Esophagus muscularis mucosa (tissue), 3 donors: ENCODE measurements at regions not wholly inside any gene's neighbourhood (a gene's known extent, or its start where the extent isn't known, plus 50 kb on each side); places are given as distances from the start of the nearest gene placed in this dataset.

Experiments
- POLR2A ChIP-seq: fragments of 450-650 bp; IDR thresholded peaks from one replicate; pipeline ENCODE4 v1.6.1; 2017; ENCODE audit warnings: antibody characterized with exemption, moderate library complexity, mild to moderate bottlenecking, low read depth
- TF ChIP-seq, protein P1 (sequence below), 3 experiments: fragments of 200-600 bp in 2 of 3; fragments of 450-650 bp in 1 of 3; sonication (generic) in 2 of 3; IDR thresholded peaks; one replicate each; pipeline ENCODE4 v1.5.1; 2017 to 2019; ENCODE audit warnings: antibody characterized with exemption in 3 of 3, mild to moderate bottlenecking in 2 of 3, moderate library complexity in 1 of 3

DNA sequence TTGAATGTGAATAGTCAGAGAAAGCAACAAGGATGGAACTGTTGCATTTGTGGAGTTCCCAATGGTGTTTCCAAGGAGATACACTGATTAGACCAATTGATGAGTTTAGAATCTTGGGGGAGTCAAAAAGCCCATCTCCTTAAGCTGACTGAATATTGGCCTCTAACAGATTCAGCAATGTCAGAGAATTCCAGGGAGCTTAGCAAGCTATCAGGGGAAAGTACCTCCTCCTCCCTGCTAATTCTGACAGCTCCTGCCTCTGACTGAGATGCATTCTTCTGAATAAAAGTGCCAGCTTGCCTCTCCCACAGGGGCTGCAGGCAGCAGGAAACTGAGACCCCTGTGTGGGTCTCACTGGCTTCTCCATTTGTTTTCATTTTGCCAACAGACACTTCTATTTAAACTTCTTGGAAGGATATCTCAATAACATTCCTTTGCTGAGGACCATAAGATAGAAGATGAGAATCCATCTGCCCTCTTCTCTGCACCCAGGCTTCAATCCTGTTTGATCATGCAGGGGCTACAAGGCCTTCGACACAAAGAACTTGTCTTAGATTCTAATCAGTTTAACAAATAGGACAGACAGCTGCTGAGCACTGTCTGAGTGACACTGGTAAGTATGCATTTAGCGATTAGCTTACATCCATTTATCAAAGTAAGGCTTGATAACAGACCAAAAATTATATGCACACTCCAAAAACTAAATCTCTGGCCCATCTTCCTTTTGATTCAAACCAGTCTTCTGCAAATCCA lies 1080.8 kb downstream of the TUSC7 start:
- TF ChIP-seq, protein P1, sequence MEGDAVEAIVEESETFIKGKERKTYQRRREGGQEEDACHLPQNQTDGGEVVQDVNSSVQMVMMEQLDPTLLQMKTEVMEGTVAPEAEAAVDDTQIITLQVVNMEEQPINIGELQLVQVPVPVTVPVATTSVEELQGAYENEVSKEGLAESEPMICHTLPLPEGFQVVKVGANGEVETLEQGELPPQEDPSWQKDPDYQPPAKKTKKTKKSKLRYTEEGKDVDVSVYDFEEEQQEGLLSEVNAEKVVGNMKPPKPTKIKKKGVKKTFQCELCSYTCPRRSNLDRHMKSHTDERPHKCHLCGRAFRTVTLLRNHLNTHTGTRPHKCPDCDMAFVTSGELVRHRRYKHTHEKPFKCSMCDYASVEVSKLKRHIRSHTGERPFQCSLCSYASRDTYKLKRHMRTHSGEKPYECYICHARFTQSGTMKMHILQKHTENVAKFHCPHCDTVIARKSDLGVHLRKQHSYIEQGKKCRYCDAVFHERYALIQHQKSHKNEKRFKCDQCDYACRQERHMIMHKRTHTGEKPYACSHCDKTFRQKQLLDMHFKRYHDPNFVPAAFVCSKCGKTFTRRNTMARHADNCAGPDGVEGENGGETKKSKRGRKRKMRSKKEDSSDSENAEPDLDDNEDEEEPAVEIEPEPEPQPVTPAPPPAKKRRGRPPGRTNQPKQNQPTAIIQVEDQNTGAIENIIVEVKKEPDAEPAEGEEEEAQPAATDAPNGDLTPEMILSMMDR (IDR thresholded peaks at IDR 0.05), result no peak
- no peak for TF ChIP-seq POLR2A
